ENCODE measurements at regions not wholly inside any gene's neighbourhood (a gene's known extent, or its start where the extent isn't known, plus 50 kb on each side); places are given as distances from the start of the nearest gene placed in this dataset.

- ATAC-seq: no peak
- TF ChIP-seq CTCF (IDR thresholded peaks at IDR 0.05): no peak
Measured at GRCh38 chr1:50358962-50359361, 64.3 kb downstream of the DMRTA2 start.

GRCh38 chr1:50357186-50357585 lies 66.1 kb downstream of the DMRTA2 start:
- Histone ChIP-seq H3K27ac (no peak overlapping the region), H3K9me3 (no peaks in the 10 kb centered on the region), H3K4me1 (no peaks in the 10 kb centered on the region), H3K36me3 (ENCODE audit: insufficient read depth in 1 of 2, low read depth in 1 of 2) (no peaks in the 10 kb centered on the region), H3K27me3 (ENCODE audit: insufficient read depth in 3 of 3, low read length in 2 of 3) (peaks cover 0 to 26% (median 9%) of the 10 kb centered on the region in 3 donors), H3K4me3 (no peak overlapping the region)
- intact Hi-C loops (cut with DNase I): no loop called here
- no peak for TF ChIP-seq CTCF (IDR thresholded peaks at IDR 0.05)
- ATAC-seq (no peak), DNase-seq (no peak)
- WGBS, 3 donors: 69 to 77% (median 73%) methylated on average over 6 of the region's 6 CpGs

More at GRCh38 chr1:50358962-50359361, 64.3 kb downstream of the DMRTA2 start:
- peaks cover 0 to 26% (median 9%) of the 10 kb centered on the region in 3 donors for H3K27me3 ChIP-seq (ENCODE audit: insufficient read depth in 3 of 3, low read length in 2 of 3)
- DNase-seq: no peak
- H3K36me3 ChIP-seq (ENCODE audit: insufficient read depth in 1 of 2, low read depth in 1 of 2): no peaks in the 10 kb centered on the region
- no peak overlapping the region for H3K27ac ChIP-seq
- 47 to 58% (median 48%) methylated on average over 11 of the region's 11 CpGs for WGBS, 3 donors
- H3K9me3 ChIP-seq: no peaks in the 10 kb centered on the region
- H3K4me1 ChIP-seq: no peaks in the 10 kb centered on the region
- intact Hi-C loops (cut with DNase I): no loop called here
- no peak overlapping the region for H3K4me3 ChIP-seq

- ATAC-seq (no peak), DNase-seq (no peak)
- H3K36me3 ChIP-seq (ENCODE audit: insufficient read depth in 1 of 2, low read depth in 1 of 2): no peaks in the 10 kb centered on the region
- H3K4me1 ChIP-seq: no peaks in the 10 kb centered on the region
- 59 to 67% (median 60%) methylated on average over 4 of the region's 4 CpGs for WGBS, 3 donors
- no peak overlapping the region for H3K4me3 ChIP-seq
- H3K27ac ChIP-seq: no peak overlapping the region
- H3K27me3 ChIP-seq (ENCODE audit: insufficient read depth in 3 of 3, low read length in 2 of 3): peaks cover 0 to 22% (median 9%) of the 10 kb centered on the region in 3 donors
- no peaks in the 10 kb centered on the region for H3K9me3 ChIP-seq
- intact Hi-C loops (cut with DNase I): no loop called here
- TF ChIP-seq CTCF (IDR thresholded peaks at IDR 0.05): no peak
Measured at GRCh38 chr1:50354813-50355212, 68.4 kb downstream of the DMRTA2 start.

- TF ChIP-seq CTCF (IDR thresholded peaks at IDR 0.05): no peak
- intact Hi-C loops (cut with DNase I): no loop called here
- Histone ChIP-seq H3K36me3 (ENCODE audit: insufficient read depth in 1 of 2, low read depth in 1 of 2) (no peaks in the 10 kb centered on the region), H3K27ac (no peak overlapping the region), H3K27me3 (ENCODE audit: insufficient read depth in 3 of 3, low read length in 2 of 3) (peaks cover 0 to 4% (median 1%) of the 10 kb centered on the region in 3 donors), H3K4me3 (no peak overlapping the region), H3K9me3 (no peaks in the 10 kb centered on the region), H3K4me1 (no peaks in the 10 kb centered on the region)
- ATAC-seq (no peak), DNase-seq (no peak)
- 56 to 76% (median 60%) methylated on average over 2 of the region's 2 CpGs for WGBS, 3 donors
Measured at GRCh38 chr1:50352428-50352827, 70.8 kb downstream of the DMRTA2 start.

GRCh38 chr1:50350868-50351267 lies 72.4 kb downstream of the DMRTA2 start:
- Histone ChIP-seq H3K27ac (no peak overlapping the region), H3K4me1 (no peaks in the 10 kb centered on the region), H3K4me3 (no peak overlapping the region), H3K9me3 (no peaks in the 10 kb centered on the region), H3K27me3 (ENCODE audit: insufficient read depth in 3 of 3, low read length in 2 of 3) (no peaks in the 10 kb centered on the region), H3K36me3 (ENCODE audit: insufficient read depth in 1 of 2, low read depth in 1 of 2) (no peaks in the 10 kb centered on the region)
- DNase-seq (no peak), ATAC-seq (no peak)
- intact Hi-C loops (cut with DNase I): no loop called here
- 62 to 71% (median 68%) methylated on average over 8 of the region's 8 CpGs for WGBS, 3 donors
- TF ChIP-seq CTCF (IDR thresholded peaks at IDR 0.05): no peak
